HL-60 (cell line): ENCODE measurements at regions not wholly inside any gene's neighbourhood (a gene's known extent, or its start where the extent isn't known, plus 50 kb on each side); places are given as distances from the start of the nearest gene placed in this dataset.

Experiments
- DNase-seq, 2 experiments: peaks; one replicate each; pipeline ENCODE4 v3.0.0-alpha.2; 2010 to 2020; ENCODE audit warnings: low read depth in 1 of 2, low spot score in 1 of 2
- H3K27ac ChIP-seq: fragments of 250-450 bp; sonication (Bioruptor Pico); replicated peaks from 2 replicates; pipeline ENCODE4 v1.5.1; 2020; ENCODE audit warnings: mild to moderate bottlenecking, moderate library complexity
- H3K27me3 ChIP-seq: fragments of 250-450 bp; sonication (Bioruptor Pico); 2 replicates; pipeline ENCODE4 v1.5.1; 2021; ENCODE audit warnings: mild to moderate bottlenecking, moderate library complexity; ENCODE audit not compliant: insufficient read depth, poor library complexity, severe bottlenecking
- H3K4me3 ChIP-seq: replicated peaks from 2 replicates; pipeline ENCODE4 v1.5.1; 2011; ENCODE audit warnings: mild to moderate bottlenecking, control low read depth, low read length; ENCODE audit not compliant: insufficient read depth
- CTCF ChIP-seq: IDR thresholded peaks from one replicate; pipeline ENCODE4 v1.5.1; 2011; ENCODE audit warnings: low read length, control low read depth, inconsistent platforms; ENCODE audit not compliant: insufficient read depth
- GABPA ChIP-seq: IDR thresholded peaks from 2 replicates; pipeline ENCODE4 v1.6.1; 2012; ENCODE audit warnings: low read depth
- POLR2AphosphoS5 ChIP-seq: IDR thresholded peaks from 2 replicates; pipeline ENCODE4 v1.6.1; 2012; ENCODE audit warnings: low read depth
- REST ChIP-seq: IDR thresholded peaks from 2 replicates; pipeline ENCODE4 v1.6.1; 2012; ENCODE audit warnings: low read depth; ENCODE audit not compliant: insufficient replicate concordance
- SPI1 ChIP-seq: IDR thresholded peaks from 2 replicates; pipeline ENCODE4 v1.6.1; 2012; ENCODE audit warnings: low read depth, mild to moderate bottlenecking, borderline replicate concordance

DNA sequence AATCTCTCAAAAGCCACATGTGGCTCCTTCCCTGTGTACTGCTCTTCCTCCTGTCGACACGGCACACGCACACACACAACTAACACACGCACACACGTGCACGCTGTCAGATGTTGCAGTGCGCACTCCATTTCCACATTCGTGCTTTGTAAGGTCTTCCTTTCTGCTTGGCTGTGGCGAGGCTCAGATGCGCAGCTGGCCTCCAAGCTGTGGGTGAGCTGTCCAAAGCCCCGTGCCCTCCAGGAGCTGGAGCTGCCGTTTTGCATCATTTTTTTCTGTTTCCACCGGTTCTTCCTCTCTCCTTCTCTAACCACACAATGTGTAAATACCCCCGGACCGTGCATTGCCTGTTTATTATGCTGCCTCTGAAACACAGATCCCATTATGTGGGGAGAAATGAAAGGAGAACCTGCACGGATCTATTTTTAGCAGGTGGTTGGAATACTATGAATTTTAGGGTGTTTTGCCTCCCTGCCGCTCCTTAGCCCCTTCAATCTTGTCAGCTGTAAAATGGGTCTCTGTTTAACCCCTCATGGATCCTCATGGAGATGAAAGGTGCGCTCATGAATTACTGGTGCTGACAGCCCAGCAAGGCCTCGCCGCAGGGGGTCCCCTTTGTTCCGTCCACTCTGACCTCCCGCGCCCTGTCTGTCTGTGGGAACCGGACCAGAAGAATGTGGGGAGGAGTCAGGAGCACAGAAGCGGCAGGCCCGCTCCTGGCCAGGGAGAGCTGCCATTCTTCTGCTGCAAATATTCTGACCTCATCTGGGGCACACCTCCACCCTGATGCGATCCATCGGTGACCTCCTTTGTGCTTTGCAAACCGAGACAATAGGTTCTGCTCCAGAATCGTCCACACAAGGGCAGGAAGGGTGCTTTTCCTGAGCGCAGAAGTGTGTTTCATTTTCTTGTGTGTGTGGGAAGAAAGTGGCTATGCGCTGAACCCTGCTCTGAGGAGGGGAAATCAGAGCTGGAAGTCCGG lies 137.7 kb downstream of the SOX1 start:
- Histone ChIP-seq H3K4me3 (no peak overlapping the region), H3K27ac (no peak overlapping the region), H3K27me3 (peaks cover 35% of the 10 kb centered on the region)
- TF ChIP-seq CTCF: no peak
- TF ChIP-seq GABPA: no peak
- TF ChIP-seq REST: no peak
- no peak for TF ChIP-seq POLR2AphosphoS5
- TF ChIP-seq SPI1: no peak
- DNase-seq: no peak

DNA sequence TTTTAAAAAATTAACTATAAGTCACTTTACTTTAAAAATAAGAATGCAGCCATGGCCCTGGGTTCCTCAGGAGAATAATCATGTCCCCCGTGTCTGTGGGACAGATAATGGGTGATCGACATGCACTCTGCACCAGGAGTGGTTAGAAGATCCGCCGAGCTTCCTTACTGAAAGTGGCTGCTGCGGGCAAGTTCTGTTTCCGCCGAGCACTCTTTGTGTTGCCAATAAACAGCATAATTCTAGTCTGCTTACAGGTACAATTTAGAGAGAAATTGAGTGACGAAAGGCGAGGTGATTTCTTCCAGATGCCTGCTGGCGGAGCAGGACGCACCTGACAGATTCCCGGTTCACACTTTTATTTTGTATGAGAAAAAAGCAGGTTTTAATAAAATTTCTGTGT lies 139.0 kb downstream of the SOX1 start:
- peaks cover 35% of the 10 kb centered on the region for H3K27me3 ChIP-seq
- no peak for DNase-seq
- TF ChIP-seq GABPA (no peak), POLR2AphosphoS5 (no peak), CTCF (no peak), REST (no peak), SPI1 (no peak)
- H3K27ac ChIP-seq: no peak overlapping the region
- H3K4me3 ChIP-seq: no peak overlapping the region

DNA sequence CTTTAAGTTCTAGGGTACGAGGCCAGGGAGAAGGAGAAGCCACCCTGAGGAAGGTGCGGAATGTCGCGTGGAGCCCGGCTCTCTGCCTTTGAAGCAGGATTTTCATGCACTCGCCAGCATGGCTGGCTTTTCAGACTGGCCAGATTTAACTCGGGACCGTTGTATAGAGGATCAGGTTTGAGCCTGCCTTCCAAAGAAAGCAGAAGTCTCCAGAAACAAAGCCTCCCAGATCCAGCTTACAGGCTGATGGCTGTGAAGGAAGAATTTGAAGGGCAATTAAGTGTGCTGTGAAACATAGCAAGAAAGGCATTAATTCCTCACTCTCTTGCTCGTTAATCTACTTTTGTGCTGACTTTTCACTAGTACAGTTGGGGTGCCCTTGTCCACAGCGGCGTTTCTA lies 140.2 kb downstream of the SOX1 start:
- Histone ChIP-seq H3K27ac (no peak overlapping the region), H3K4me3 (no peak overlapping the region), H3K27me3 (peaks cover 35% of the 10 kb centered on the region)
- DNase-seq: no peak
- no peak for TF ChIP-seq POLR2AphosphoS5
- no peak for TF ChIP-seq GABPA
- TF ChIP-seq REST: no peak
- no peak for TF ChIP-seq CTCF
- no peak for TF ChIP-seq SPI1
